SK-N-MC (cell line): ENCODE measurements at regions not wholly inside any gene's neighbourhood (a gene's known extent, or its start where the extent isn't known, plus 50 kb on each side); places are given as distances from the start of the nearest gene placed in this dataset.

ENCODE experiments used
- EZH2 ChIP-seq: fragments of 200-600 bp; sonication (generic); IDR thresholded peaks from one replicate; pipeline ENCODE4 v1.6.1; 2017; ENCODE audit warnings: antibody characterized with exemption
- POLR2AphosphoS5 ChIP-seq: IDR thresholded peaks from 2 replicates; pipeline ENCODE4 v1.6.1; 2012; ENCODE audit warnings: mild to moderate bottlenecking, low read depth, low read length, borderline replicate concordance

DNA sequence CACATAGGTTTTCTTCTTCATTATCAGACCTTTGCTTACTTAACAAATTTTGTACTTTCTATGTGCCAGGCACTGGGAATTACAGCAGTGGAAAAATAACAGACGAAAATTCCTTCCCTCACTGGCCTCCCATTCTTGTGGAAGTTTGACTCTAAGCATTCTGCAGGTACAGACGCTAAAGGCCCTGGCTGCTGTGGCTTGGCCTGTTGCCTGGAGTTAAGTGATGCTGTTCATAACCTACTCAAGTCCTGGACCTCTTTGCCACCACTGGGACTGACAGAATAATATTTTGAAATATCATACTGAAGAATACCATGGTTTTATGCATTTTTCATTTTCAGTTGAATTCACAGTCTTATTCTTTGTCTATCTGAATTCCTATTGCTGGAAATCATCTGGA lies 97.3 kb upstream of the SPATA31C2 start:
- TF ChIP-seq POLR2AphosphoS5 (no peak), EZH2 (no peak)
